NCI-H69 (cell line): ENCODE measurements at regions not wholly inside any gene's neighbourhood (a gene's known extent, or its start where the extent isn't known, plus 50 kb on each side); places are given as distances from the start of the nearest gene placed in this dataset.

Experiments used
- DNase-seq: peaks from one replicate; lab custom pipeline; 2025; lab: John Stamatoyannopoulos, UW

DNA sequence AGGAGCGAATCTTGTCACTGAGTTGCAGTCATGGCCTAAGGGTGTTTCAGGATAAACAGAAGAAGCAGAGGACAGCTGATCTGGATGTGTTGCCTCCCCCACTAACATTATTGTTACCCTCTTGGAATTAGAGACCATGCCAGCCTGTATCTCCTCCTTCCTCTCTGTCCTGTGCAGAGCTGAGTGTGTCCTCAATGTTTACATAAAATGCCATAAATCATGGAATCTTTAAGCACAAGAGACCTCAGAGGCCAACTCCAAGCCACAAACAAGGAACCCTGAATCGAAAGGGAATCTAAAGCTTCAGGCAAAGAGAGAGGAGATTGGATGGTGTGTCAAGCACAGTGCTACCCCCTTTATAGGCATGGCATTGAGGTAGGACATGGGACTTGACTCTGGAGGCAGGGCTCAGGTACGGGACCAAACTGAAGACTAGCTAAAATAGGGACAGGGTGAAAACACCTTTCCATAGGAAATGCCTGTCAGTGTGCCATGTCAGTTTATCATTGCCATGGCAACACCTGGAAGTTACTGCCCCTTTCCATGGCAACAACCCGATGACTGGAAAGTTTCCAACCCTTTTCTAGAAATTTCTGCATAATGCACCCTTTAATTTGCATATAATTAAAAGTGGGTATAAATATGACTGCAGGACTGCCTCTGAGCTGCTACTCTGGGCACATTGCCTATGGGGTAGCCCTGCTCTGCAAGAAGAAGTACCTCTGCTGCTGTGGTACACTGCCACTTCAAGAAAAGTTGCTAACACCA is 489.7 kb downstream of the MIAT start:
- no peak for DNase-seq

DNA sequence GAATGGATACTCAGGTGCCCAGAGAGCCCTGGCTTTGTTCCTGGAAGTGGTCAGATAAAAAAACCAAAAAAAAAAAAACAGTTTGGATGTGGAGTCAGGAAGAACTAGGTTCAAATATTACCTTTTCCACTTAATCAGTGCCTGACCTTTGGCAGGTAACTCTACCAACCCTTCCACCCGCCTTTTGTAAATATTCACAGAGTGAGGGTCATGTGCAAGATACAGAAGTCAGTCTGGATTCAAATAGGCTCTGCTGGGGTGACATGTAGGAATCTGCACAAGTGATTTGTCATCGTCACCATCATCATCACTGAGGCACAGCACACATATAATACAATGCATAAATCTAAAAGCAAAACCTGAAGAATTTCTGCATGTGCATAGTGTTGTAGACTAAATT is 490.7 kb downstream of the MIAT start:
- DNase-seq, result no peak

DNA sequence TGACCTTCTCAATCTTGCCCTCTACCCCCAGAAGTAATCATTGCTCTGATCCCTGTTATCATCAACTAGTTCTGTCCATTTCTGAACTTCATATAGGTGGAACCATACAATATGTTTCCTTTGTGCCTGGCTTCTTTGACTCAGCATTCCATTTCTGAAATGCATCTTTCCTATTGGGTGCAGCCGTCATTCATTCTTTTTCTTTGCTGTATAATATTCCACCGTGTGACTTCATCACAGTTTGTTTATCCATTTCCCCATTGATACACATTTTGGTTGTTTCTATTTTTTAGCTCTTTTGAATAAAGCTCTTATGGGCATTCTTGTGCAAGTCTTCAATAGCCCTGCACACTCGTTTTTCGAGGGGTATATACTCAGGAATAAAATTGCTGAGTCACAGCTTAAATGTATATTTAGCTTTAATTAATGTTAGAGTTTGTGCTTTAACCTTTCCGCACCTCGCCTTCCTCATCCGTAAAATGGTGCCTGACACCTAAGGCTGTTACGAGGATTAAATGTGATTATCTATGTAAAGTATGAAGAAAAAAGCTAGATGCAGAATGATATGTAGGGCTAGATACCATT is 491.6 kb downstream of the MIAT start:
- no peak for DNase-seq

DNA sequence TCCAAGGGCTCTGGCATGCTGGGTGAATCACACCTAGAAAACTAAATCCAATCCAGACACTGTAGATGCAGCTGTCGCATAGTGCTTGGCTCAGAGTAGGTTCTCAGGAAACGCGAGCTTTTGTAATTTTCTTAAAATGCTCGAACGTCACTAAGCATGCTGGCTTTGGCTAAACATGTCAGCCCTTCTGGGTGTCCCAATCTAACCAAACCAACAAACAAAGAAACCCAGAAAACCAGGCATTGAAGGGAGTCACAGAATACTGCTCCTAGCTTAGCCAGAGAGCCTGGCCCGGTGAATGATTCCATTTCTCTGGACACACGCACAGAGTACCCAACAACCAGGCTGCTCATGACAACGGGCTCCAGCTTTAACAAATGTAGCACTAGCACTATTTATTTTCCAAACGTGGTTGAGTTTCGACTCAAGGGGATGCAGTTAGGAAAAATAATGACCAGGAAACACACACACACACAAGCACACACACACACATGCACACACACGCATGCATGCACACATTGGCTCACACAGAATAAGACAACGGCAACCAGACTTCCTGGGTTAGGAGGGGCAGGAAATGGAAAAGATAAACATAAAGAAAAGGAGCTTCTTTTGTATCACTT is 492.6 kb downstream of the MIAT start:
- no peak for DNase-seq

- no peak for DNase-seq
These were observed 493.2 kb downstream of the MIAT start for GRCh38 chr22:27150544-27150941.

DNA sequence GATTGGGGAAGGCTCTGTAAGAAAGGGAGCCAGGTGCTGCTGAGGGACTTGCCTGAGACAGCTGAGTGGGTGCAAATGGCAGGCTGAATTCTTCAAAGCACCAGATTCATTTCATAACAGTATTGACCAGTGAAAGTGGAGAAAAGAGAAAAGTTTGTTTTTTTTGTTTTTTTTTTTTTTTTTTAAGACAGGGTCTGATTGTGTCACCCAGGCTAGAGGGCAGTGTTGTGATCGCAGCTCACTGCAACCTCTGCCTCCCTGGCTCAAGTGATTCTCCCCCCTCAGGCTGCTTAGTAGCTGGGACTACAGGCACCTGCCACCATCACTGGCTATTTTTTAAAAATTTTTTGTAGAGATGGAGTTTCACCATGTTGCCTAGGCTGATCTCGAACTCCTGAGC is 494.0 kb downstream of the MIAT start:
- DNase-seq, result no peak

DNA sequence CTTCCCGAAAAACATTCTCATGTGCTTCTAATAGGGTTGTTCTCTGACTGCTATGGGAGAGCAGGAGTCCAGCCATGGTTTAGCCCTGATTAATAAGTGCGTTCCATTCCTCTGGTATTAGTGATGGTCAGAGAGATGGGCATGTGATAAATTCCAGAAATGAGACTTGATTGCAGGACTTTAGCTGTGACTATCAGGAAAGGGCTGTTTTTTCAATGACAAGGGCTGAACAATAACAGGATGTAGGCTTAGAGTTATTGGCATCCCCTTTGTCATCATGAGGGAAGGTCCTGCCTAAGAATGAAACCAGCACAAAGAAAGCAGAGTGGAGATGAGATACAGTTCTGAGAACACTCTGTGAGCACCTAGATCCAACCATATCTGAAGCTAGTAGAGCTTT is 494.6 kb downstream of the MIAT start:
- no peak for DNase-seq

GRCh38 chr22:27152883-27153282 is 495.5 kb downstream of the MIAT start:
- no peak for DNase-seq

- no peak for DNase-seq
These were observed 496.0 kb downstream of the MIAT start for GRCh38 chr22:27153386-27153785.

DNA sequence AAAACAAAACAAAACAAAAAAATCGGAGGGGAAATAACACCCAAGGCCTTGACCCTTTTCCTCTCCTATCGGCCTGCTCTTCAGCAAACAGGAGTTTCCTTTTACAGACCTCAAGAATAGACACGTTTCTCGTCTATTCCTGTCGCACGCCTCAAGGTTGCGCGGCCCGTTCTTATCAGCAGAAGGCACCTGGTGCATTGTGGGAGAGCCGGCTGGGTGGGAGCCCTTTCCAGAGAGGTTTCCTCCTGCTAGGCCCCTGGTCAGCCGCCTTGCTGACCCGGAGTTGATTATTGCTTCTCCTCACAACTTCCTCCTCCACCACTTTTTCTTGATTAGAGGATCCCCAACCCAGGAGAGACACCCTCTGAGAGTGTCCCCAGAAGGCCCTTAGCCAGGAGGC is 497.3 kb downstream of the MIAT start:
- no peak for DNase-seq

- no peak for DNase-seq
These were observed 499.6 kb downstream of the MIAT start for GRCh38 chr22:27156821-27157489.

- DNase-seq, result peak; percentile 37
These were observed 500.4 kb downstream of the MIAT start for GRCh38 chr22:27157666-27158370.

DNA sequence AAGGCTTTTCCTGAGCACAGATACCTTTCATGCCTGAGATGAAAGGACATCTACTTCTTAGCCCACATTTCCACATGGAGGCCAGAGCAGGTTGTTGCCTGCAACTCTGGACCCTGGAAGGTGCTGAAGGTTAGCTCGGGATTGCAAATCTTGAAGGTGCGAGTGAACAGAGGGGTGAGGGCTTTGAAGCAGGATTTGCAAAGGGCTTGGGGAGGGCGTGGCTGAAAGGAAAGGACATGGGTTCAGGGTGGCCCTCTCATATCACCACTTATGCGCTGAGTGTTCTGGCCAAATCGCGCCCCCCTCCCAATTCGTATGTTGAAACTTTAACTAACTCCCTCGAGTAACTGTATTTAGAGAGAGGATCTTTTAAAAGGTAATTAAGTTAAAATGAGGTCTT is 501.6 kb downstream of the MIAT start:
- no peak for DNase-seq

GRCh38 chr22:27159716-27160295 is 502.4 kb downstream of the MIAT start:
- no peak for DNase-seq

GRCh38 chr22:27163162-27164137 is 506.1 kb downstream of the MIAT start:
- DNase-seq, result no peak

- no peak for DNase-seq
These were observed 507.6 kb downstream of the MIAT start for GRCh38 chr22:27164781-27165503.

- no peak for DNase-seq
These were observed 511.3 kb downstream of the MIAT start for GRCh38 chr22:27168681-27169080.

DNA sequence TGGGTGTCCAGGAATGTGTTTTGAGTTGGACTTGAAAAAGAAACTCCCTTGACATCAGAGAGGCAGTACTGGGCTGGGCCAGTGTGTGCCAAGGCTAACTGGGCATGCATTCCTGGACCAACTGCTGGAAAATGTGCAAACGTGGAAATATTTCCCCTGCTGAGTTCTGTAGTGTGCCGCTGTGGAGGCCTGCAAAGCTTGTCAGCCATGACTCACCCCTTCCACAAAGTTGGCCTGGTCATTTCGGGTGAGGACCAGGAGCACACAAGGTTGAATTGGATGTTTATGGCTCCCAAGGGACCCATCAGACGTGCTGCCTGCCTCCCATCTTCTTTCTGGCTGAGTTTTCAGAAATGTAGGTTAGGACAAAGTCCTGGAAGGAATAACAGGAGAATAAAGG is 513.1 kb downstream of the MIAT start:
- DNase-seq, result no peak

GRCh38 chr22:27171212-27171611 is 513.8 kb downstream of the MIAT start:
- no peak for DNase-seq

GRCh38 chr22:27173530-27173929 is 516.1 kb downstream of the MIAT start:
- no peak for DNase-seq
